Retina (tissue), 1 donor: ENCODE measurements at regions not wholly inside any gene's neighbourhood (a gene's known extent, or its start where the extent isn't known, plus 50 kb on each side); places are given as distances from the start of the nearest gene placed in this dataset.
"Not testable (repeated sequence)": the region's sequence is repeated elsewhere in the genome, so short reads cannot be mapped to it uniquely, and the experiment has no call there.

Source experiments
- DNase-seq: peaks from one replicate; pipeline ENCODE4 v3.0.0-alpha.2; 2016

DNA sequence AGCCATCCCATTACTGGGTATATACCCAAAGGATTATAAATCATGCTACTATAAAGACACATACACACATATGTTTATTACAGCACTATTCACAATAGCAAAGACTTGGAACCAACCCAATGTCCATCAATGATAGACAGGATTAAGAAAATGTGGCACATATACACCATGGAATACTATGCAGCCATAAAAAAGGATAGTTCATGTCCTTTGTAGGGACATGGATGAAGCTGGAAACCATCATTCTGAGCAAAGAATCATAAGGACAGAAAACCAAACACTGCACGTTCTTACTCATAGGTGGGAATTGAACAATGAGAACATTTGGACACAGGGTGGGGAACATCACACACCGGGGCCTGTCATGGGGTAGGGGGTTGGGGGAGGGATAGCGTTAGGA, 60.3 kb upstream of the NMU start:
- DNase-seq, result not testable (repeated sequence)

DNA sequence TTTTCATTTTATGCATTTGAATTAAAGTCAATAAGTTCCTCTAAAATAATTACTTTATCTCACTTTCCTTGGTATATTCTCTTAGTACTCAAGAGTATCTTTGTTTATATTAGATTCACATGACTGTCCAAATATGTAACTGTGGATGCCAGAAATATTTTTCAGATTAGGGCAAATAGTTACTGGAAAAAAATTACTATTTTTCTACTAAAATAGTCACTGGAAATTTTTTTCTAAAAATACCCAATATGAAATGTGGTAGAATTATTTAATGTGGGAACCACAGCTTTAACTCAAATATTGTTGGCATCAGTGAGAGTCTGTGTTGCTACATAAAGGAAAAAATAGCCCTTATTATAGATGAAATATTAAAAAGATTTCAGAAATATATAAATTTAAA, 70.4 kb upstream of the NMU start:
- no peak for DNase-seq

DNA sequence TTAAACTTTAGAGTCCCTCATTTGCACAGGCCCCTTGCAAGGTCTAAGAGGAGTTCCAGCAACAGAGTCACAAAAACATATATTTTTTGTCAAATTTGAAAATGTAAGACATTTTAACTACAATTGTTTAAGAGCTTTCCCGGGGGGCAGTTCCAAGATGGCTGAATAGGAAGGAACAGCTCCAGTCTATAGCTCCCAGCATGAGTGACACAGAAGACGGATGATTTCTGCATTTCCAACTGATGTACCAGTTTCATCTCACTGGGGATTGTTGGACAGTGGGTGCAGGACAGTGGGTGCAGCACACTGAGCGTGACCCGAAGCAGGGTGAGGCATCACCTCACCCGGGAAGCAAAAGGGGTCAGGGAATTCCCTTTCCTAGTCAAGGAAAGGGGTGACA, 71.4 kb upstream of the NMU start:
- no peak for DNase-seq

DNA sequence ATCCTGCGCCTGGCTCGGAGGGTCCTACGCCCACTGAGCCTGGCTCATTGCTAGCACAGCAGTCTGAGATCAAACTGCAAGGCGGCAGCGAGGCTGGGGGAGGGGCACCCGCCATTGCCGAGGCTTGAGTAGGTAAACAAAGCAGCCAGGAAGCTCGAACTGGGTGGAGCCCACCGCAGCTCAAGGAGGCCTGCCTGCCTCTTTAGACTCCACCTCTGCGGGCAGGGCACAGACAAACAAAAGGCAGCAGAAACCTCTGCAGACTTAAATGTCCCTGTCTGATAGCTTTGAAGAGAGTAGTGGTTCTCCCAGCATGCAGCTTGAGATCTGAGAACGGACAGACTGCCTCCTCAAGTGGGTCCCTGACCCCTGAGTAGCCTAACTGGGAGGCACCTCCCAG, 71.9 kb upstream of the NMU start:
- DNase-seq, result not testable (repeated sequence)

DNA sequence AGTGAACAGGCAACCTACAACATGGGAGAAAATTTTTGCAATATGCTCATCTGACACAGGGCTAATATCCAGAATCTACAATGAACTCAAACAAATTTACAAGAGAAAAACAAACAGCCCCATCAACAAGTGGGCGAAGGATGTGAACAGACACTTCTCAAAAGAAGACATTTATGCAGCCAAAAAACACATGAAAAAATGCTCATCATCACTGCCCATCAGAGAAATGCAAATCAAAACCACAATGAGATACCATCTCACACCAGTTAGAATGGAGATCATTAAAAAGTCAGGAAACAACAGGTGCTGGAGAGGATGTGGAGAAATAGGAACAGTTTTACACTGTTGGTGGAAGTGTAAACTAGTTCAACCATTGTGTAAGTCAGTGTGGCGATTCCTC, 76.7 kb upstream of the NMU start:
- not testable (repeated sequence) for DNase-seq

DNA sequence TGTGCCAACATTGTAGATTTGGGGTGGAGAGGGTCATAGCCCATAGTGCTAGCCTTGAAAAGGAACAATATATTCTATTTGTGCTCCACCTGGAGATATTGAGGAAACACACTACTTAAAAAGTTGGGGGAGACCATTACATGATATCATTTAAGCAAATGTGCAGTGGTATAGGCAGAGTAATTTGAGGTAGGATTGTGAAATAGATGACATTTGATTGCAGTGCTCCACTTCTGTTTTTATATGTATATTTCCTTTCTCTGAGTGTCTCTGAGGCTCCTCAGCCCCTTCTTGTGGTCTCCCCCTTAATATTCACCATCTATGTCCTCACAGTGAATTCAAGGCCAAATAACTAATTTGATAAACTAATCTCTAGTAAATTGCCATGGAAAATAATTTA, 85.6 kb upstream of the NMU start:
- DNase-seq, result no peak

DNA sequence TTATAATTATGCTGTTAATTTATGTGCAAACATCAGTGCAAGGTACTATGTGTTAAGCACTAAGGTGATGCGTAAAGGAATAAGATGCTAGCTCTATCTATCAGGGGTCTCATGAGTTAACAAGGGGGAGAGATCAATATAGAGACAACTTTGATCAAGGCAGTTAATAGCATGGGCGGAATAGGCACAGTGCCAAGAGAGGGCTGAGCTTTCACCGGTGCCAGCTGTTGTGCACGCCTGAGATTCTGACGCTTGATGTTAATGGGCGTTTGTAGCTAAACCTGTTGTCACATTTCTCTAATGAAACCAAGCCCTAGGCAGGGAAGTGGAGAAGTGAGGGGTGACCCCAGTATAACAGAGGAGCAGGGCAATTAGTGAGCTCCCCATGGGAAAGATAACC, 86.0 kb upstream of the NMU start:
- DNase-seq, result no peak

DNA sequence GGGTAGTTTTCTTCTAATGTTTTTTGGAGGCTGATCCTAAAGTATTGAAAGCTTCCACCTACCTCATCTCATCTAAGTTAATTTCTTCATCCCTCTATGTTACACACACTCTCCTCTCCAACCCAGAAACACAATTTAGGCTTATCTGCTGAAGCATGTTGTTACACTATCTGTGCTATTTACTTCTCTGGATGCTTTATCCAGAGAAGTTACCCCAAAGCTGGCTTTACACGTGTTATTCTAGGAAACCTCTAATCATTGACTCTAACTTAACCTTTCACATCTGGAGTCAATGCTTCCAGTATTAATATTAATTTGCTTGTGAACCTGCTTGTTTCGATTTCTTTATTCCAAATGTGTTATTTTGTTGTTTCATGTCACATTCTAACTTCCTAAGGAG, 87.3 kb upstream of the NMU start:
- DNase-seq, result no peak

DNA sequence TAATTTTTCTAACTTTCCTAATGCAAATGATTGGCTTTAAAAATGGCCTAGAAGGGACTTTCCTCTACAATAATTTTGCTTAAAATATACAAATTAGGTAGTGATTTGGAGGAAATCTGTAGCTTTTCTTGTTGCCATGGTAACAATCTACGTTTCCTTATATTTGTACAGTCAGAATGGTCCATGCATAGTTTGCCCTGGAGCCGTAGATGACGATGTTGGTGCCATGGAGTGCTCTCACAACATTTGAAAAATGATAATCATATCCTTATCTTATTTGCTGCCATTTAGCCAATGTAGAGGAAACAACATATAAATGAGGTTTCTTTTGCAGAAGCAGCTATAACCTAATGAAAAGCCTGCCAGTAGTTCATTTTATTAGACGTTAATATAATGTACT, 89.0 kb upstream of the NMU start:
- DNase-seq, result no peak

DNA sequence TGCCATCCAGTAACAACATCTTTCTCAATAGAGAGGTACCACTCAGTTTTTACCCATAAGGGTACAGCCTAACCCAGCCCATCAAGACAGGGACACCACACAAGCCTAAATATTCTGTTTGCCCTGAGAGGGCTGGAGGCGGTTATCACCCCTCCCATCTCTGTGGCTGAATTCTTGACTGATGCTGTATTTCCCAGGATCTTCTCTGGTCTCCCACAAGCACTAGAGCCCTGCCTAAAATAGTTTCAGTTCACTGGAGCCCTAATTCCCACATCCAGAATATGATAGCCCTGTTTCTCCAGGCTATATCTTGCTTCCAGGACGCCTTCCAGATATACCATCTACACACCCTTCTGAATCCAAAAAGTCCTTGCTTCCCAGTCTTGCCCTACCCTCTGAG, 91.6 kb upstream of the NMU start:
- no peak for DNase-seq

DNA sequence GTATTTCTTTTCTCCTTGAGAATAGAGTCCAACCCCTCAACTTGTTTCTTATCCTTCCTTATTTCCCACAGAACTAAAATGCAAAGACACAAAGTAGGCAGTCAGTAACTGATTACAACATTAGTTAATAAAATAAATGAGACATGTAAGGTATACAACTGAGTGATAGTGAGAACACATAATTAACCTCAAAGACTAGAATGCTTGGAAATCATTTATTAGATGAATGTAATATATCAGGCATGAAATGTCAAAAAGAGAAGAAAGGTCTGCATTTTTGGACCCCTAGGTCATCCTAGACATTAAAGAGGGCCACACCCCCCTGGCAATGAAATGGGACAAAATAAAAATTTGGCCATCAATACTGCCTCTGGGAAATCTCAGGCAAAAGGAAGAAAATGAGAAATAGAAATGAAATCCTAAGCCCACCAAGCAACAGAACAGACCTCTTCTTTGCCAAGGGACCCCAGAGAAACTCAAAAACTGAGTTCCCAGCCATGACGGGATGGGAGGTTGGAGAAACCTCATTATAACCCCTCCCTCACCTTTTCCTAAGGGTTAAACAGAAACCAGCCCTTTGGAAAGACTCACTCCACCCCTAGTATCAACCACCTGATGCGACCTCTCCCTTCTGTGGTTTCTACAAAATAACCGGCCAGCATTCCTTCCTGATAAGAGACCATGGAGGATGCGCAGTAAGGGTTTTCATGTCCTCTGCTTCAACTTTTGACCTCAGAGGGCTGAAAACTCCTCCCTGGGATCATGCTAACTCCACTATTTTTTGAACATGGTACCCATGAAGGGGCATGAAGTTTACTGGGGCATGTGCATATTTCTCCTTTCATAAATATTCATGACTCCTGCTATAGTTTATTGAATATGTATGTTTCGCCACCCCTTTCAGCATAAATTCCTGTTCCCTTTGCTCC, 90.0 kb upstream of the EXOC1L start:
- DNase-seq, result no peak

DNA sequence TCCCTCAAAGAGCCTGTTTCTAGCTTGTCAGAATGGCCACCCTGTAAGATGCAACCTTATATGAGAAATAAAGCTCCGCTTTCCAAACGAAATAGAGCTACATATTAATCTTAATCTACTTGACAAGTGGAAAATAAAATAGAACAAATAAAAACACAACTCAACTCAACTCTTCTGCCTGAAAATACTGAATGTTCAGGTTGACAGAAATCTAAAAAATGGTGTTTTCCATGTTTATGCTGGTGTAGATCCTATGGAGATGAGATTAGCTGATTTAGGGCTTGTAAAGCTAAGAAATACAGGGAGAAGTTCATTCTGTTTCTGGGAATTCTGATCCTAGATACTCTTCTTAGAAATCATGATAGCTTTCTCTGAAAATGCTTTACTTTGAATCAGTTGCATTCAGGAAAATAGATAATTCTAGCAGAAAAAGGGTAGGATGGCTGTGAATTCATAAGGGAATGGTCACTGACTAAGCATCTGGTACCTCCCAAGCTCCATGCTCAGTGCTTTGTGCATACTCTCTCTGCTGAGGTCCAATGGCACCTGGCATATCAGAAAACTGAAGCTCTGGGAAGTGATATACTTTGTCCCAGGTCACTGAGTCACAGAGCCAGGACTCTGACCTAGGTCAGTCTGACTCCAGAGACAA, 89.2 kb upstream of the EXOC1L start:
- DNase-seq, result no peak

DNA sequence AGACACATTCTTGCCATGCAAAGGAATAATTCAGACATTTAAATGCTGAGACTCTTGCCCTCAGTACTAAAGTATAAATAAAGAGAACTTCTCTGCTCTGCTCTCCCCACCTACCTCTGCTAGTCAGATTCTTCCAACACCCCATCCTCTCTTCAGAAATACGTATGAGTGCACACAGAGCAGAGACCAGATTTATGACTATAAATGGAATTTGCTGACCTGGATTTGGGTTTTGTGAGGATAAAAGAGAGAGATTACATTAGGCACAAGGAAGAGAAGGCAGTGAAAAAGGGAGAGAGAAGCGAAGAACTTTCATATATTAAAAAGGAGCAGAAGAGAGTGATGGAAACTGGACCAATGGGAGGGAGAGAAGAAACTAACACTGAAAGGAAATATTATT, 87.6 kb upstream of the EXOC1L start:
- no peak for DNase-seq

DNA sequence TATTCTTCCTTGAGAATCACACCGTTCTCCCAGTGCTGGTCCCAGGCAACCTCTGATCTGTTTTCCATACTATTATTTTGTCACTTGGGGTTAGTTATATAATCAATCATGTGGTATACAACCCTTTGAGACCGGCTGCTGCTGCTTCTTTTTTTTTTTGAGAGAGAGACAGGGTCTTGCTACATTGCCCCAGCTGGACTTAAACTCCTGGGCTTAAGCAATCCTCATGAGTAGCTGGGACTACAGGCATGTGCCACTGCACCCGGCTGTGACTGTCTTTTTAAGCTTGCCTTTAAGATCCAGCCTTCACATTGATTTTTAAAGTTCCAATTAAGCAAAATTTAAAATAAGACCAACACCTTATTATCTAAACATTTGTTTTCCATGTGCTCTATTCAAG, 86.7 kb upstream of the EXOC1L start:
- no peak for DNase-seq

DNA sequence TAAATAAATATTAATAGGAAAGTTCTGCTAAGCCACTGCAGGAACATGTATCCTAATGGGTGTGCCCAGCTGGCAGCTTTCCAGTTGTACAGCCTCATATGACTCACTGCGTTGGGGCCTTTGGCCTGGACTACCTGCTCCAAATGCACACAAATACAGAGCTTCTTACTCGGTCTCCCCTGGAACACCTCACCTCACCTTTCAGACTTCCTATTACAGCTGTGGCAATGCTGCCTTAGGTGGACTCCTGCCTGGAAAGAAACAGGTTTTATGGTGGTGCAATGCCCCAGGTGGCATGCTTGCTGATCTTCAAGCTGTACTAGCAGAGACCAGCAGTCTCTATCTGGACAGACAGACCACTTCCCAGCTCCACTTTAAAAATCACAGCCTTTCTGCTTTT, 85.7 kb upstream of the EXOC1L start:
- no peak for DNase-seq

DNA sequence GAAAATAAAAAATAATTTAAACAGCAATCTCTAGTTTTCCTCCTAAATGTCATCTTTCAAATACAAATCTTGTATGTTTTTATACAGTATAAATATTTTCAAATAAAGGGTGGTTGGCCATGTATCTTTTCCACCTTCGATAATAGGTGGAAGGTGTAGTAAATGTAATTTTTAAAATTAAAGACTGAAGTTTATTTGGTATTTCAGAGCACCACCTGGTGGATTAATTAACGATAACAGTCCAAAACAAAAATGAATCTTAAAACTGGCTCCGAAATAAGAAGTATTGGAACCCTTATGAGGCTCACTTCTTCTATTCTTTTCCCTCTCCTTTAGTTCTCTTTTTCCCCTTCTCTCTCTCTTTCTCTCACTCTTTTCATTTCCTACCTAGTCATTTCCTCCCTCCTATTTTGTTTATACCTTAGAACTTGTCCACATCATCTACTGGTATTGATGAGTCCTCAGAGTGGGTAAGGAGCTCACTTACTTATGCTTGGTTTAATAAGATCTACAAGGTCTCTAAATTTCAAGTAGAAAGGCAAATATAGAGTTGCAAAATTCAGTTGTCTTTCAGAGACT, 82.9 kb upstream of the EXOC1L start:
- DNase-seq, result no peak

DNA sequence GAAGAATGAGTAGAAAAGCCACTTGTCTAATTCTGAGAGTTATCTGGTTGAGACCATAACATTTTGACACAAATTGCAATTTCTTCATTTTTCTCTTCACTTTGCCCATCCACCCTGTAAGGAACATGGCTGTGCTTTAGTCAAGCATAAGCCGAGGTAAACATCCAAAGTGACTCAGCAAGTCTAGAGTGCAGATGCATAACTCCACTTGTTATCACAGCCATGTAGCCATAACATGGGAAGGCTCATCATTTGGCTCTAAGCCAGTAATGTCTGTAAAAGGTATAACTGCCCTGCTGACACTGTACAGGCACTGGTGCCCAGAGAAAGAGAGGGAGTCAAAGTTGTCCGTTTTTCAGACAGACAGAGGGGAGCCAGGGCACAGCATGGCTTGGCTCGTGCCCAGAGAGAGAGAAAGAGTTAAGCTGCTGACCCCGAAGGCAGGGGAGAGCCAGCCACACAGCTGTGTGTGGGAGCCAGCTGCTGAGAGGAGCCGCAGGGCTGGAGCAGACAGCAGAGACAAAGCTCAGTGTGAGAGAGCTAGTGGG, 76.9 kb upstream of the EXOC1L start:
- peak; percentile 22 for DNase-seq

DNA sequence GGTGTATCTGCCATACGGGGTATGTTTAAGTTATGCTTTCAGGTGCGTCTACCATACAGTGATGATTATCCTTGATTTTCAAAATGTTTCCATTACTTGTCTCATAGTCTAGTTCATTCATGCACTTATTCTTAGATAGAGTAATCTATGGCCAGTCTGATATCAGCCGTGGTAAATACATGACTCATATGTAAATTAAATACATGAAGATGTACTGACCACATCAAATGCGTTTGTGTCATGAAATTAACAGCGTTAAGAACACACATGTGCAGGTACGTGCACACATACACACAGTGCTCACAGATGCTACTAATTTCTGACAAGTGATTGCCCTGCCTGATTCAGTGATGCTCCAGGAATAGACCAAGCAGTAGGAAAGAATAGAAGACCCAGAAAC, 75.2 kb upstream of the EXOC1L start:
- no peak for DNase-seq

DNA sequence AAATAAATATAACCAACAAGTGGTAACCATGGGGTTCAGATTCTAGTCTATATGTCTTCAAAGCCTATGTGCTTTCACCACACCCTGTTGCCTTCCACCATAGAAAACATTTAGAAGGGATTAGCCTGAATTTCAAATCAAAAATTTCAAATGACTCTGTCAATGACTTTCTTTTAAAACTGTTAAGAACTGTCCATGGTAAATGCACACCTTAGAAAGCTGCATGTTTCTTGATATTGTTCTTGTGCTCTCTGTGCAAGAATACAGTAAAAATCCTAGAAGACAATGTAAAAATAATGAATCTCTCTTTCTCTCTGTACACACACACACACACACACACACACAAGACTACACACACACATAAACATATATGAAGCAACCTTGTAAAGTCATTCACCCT, 74.6 kb upstream of the EXOC1L start:
- no peak for DNase-seq

DNA sequence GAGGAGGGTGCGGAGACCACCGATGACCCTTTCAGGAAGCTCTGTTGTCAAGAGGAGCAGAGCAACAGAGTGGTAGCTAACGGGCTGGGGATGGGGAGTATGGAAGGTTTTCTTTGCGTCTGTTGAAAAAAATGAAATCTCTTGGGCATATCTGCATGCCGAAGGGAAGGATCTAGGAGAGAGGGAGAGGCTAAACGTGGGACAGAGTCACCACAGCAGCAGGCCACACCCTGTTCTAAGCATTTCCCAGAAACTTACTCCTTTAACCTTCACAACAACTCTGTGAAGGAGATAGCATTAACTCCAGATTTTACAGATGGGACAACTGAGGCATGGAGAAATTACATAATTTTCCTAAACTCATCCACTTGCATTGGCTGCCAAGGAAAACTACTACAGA, 71.8 kb upstream of the EXOC1L start:
- no peak for DNase-seq

DNA sequence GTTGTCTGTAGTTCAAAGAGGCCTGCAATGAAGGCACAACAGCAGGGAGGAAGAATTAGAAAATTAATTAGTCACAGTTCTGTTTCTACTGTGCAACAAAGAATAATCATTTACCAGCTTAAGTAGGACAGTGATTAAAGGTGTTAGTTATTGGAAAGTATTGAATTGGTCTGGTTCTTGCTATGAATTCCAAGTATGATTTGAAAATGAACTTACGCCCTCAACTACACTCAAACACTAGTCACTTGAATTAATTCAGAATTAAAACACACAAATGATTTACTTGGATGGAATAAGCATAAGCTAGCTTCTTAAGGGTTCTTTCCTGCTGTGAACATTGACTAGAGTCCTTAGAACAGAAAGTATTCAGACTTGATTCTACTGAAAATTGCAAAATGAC, 69.9 kb upstream of the EXOC1L start:
- no peak for DNase-seq

DNA sequence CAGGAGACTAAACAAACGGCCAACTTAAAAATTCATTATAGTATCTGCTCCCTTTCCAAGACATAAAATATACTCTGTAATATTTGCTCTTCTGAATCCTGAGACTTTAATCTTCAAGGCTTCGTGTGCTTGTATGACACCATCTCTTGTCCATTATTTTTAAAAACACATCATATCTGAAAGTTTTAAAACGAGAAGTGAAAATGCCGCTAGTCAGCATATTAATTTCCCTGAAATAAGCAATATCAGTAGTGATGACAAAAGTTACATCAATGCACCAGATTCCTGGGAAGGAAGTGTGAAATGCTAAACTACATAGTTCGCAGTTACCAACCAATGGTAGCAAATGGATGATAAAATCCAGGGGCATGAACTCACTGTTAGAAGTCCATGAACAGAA, 66.8 kb upstream of the EXOC1L start:
- no peak for DNase-seq

DNA sequence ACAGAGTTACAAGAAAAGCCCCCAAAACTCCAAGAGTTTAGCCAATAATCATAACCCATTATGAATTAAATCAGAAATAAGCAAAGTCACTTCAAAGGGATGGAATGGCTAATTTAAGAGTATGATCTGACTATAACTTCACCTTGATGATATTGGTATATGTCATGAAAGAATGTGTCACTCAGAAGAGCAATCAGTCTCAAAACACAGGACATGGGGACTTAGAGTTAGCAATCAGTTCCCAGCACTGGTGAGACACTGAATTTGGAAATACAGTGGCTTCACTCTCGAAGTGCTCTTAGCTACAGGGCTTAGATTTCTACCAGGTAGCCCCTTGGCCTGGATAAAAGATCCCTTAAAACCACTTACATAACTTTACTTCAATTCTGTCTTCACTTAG, 65.7 kb upstream of the EXOC1L start:
- DNase-seq, result no peak

DNA sequence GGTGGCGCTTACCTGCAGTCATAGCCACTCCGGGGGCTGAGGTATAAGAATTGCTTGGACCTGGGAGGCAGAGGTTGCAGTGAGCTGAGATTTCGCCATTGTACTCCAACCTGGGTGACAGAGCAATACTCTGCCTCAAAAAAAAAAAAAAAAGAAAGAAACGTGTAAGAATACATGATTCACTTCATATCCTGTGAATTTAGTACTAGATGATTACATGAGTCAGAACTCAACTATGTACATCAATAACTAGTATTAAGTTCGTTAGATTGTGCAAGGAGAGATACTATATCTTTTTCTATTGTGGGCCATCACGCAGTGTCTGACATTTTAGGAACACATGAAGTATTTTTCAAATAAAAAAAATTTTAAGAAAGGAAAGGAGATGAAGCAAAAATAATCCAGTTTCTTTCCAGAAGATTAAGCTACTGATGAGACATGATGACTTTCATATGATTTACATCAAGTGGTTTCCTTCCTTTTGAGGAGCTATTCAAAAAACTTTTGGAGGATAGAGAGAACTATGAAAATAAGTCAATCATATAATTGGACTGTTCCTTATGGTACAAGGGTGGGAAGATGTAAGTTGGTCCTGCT, 64.7 kb upstream of the EXOC1L start:
- no peak for DNase-seq
